ENCODE measurements at regions not wholly inside any gene's neighbourhood (a gene's known extent, or its start where the extent isn't known, plus 50 kb on each side); places are given as distances from the start of the nearest gene placed in this dataset.

GRCh38 chr4:180940680-180941079, 1302.5 kb upstream of the TENM3 start:
- Histone ChIP-seq H3K36me3 (replicated peaks in 1 of 2; ENCODE audit: control insufficient read depth in 1 of 2, insufficient read depth in 2 of 2, low read length in 2 of 2) (no peaks in the 10 kb centered on the region), H3K4me2 (ENCODE audit: low read depth, low read length) (no peak overlapping the region), H4K20me1 (ENCODE audit: insufficient read depth, low read length) (no peaks in the 10 kb centered on the region), H3K79me2 (ENCODE audit: insufficient read depth, low read length) (no peaks in the 10 kb centered on the region), H3K27ac (ENCODE audit: extremely low read length, insufficient read depth, low read length) (no peak overlapping the region), H2AFZ (ENCODE audit: low read length) (no peak overlapping the region), H3K9me3 (ENCODE audit: low read length) (no peaks in the 10 kb centered on the region), H3K4me3 (replicated peaks in 1 of 3; ENCODE audit: insufficient read depth in 1 of 3, low read depth in 2 of 3, low read length in 3 of 3) (no peak overlapping the region), H3K9ac (ENCODE audit: insufficient read depth, low read depth, low read length) (no peak overlapping the region), H3K4me1 (ENCODE audit: insufficient read depth, low read length) (no peaks in the 10 kb centered on the region), H3K27me3 (ENCODE audit: control insufficient read depth in 1 of 2, insufficient read depth in 2 of 2, low read length in 2 of 2) (no peaks in the 10 kb centered on the region)
- no peak for DNase-seq (ENCODE audit: low spot score)
- BruUV-seq (replicated peaks): no TSS peak
- ChIA-PET CTCF (ENCODE audit: low intra/inter-chr PET ratio, low total read pairs) (no interaction called here), POLR2A (no interaction called here)
- WGBS (ENCODE audit: low lambda C conversion rate): 0% methylated on average over 1 of the region's 1 CpG
- in situ Hi-C loops (cut with HindIII; ENCODE audit: extremely low pct_ligation_motif_present, low pct_unique_long_range_greater_than_20kb) (no loop called here), intact Hi-C loops (cut with micrococcal nuclease; ENCODE audit: unreplicated experiment) (no loop called here)
- FAIRE-seq: no peak
- TF ChIP-seq ZNF230 (CRISPR knock-in tag; IDR thresholded peaks at IDR 0.05) (no peak), ATF7 (IDR thresholded peaks at IDR 0.05) (peak; percentile 70), ATF7 (CRISPR knock-in tag; IDR thresholded peaks at IDR 0.05) (no peak), EED (CRISPR knock-in tag; IDR thresholded peaks at IDR 0.05) (no peak), PHF21A (CRISPR knock-in tag; IDR thresholded peaks at IDR 0.05) (no peak)
- no peak for ATAC-seq

GRCh38 chr4:180942367-180942916, 1300.8 kb upstream of the TENM3 start:
- H2AFZ ChIP-seq (ENCODE audit: low read length): no peak overlapping the region
- H3K79me2 ChIP-seq (ENCODE audit: insufficient read depth, low read length): no peaks in the 10 kb centered on the region
- no peaks in the 10 kb centered on the region for H3K9me3 ChIP-seq (ENCODE audit: low read length)
- ATAC-seq: no peak
- no peaks in the 10 kb centered on the region for H3K4me1 ChIP-seq (ENCODE audit: insufficient read depth, low read length)
- BruUV-seq (replicated peaks): no TSS peak
- 28% methylated on average over 5 of the region's 5 CpGs for WGBS (ENCODE audit: low lambda C conversion rate)
- no peaks in the 10 kb centered on the region for H3K36me3 ChIP-seq (replicated peaks in 1 of 2; ENCODE audit: control insufficient read depth in 1 of 2, insufficient read depth in 2 of 2, low read length in 2 of 2)
- no peak overlapping the region for H3K4me2 ChIP-seq (ENCODE audit: low read depth, low read length)
- no peak overlapping the region for H3K4me3 ChIP-seq (replicated peaks in 1 of 3; ENCODE audit: insufficient read depth in 1 of 3, low read depth in 2 of 3, low read length in 3 of 3)
- H4K20me1 ChIP-seq (ENCODE audit: insufficient read depth, low read length): no peaks in the 10 kb centered on the region
- no peaks in the 10 kb centered on the region for H3K27me3 ChIP-seq (ENCODE audit: control insufficient read depth in 1 of 2, insufficient read depth in 2 of 2, low read length in 2 of 2)
- no peak overlapping the region for H3K9ac ChIP-seq (ENCODE audit: insufficient read depth, low read depth, low read length)
- no peak for FAIRE-seq
- in situ Hi-C loops (cut with HindIII; ENCODE audit: extremely low pct_ligation_motif_present, low pct_unique_long_range_greater_than_20kb) (no loop called here), intact Hi-C loops (cut with micrococcal nuclease; ENCODE audit: unreplicated experiment) (no loop called here)
- ChIA-PET CTCF (ENCODE audit: low intra/inter-chr PET ratio, low total read pairs) (no interaction called here), POLR2A (interaction anchor here (0.7 kb wide), 1 partner anchor 11 kb away, joined by 3 read pairs; no protein-coding TSS in a partner anchor)
- no peak for DNase-seq (ENCODE audit: low spot score)
- no peak overlapping the region for H3K27ac ChIP-seq (ENCODE audit: extremely low read length, insufficient read depth, low read length)
- TF ChIP-seq NR3C1 (CRISPR knock-in tag; IDR thresholded peaks at IDR 0.05) (no peak), RERE (CRISPR knock-in tag; IDR thresholded peaks at IDR 0.05; ENCODE audit: low read depth) (no peak), ZBTB25 (CRISPR knock-in tag; IDR thresholded peaks at IDR 0.05) (no peak), ZNF761 (CRISPR knock-in tag; conservative IDR thresholded peaks at IDR 0.05) (no peak), ZNF530 (CRISPR knock-in tag; IDR thresholded peaks at IDR 0.05; ENCODE audit: low read depth) (no peak), PHB2 (IDR thresholded peaks at IDR 0.05; ENCODE audit: partially characterized antibody) (no peak), ZNF274 (CRISPR knock-in tag; IDR thresholded peaks at IDR 0.05) (no peak), ZNF180 (CRISPR knock-in tag; IDR thresholded peaks at IDR 0.05; ENCODE audit: borderline replicate concordance, low read depth) (no peak), TAF1 (CRISPR knock-in tag; IDR thresholded peaks at IDR 0.05) (no peak), ZNF550 (CRISPR knock-in tag; IDR thresholded peaks at IDR 0.05; ENCODE audit: borderline replicate concordance) (no peak)

All from HepG2 (cell line).